Thyroid gland (tissue), 4 donors: ENCODE measurements at regions not wholly inside any gene's neighbourhood (a gene's known extent, or its start where the extent isn't known, plus 50 kb on each side); places are given as distances from the start of the nearest gene placed in this dataset.

ENCODE experiments used
- CTCF ChIP-seq, 6 experiments: fragments of 200-600 bp in 3 of 6; fragments of 450-650 bp in 3 of 6; sonication (generic) in 3 of 6; IDR thresholded peaks; one replicate each; pipeline ENCODE4 v1.5.1; 2016 to 2019; ENCODE audit warnings: antibody characterized with exemption in 6 of 6, mild to moderate bottlenecking in 2 of 6, inconsistent platforms in 1 of 6, moderate library complexity in 1 of 6
- POLR2A ChIP-seq, 2 donors: fragments of 450-650 bp; IDR thresholded peaks; one replicate each; pipeline ENCODE4 v1.6.1; 2017; ENCODE audit warnings: antibody characterized with exemption in 2 of 2, mild to moderate bottlenecking in 2 of 2, moderate library complexity in 1 of 2

DNA sequence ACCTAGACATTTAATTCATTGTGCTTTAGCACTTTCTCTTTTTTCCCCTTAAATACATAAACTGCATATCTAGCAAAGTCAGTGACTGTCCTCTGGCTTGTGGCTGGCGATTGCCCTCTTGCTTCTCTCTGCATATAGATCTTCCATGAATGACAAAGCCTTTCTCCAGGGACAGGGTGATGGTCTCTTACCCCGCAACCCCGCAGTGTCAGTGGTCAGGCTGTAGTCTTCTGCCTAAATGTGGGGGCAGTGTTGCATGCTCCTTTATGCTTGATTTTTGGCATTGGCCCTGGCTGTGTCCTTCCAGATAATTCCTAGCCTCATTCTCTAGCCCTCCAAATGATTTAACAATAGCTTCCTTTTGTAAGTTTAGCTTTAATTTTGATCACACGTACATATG is 407.8 kb downstream of the GABRB3 start:
- no peak for TF ChIP-seq CTCF (IDR thresholded peaks at IDR 0.05)
- no peak for TF ChIP-seq POLR2A (IDR thresholded peaks at IDR 0.05)
